H1 (cell line): ENCODE measurements at regions not wholly inside any gene's neighbourhood (a gene's known extent, or its start where the extent isn't known, plus 50 kb on each side); places are given as distances from the start of the nearest gene placed in this dataset.

Experiments
- CTCF ChIA-PET: fragments of 300-600 bp; sonication (Branson Sonifier 250); formaldehyde crosslinking; loops from one replicate; lab custom pipeline; 2021; ENCODE audit not compliant: partially characterized antibody; lab: Charles Lee
- POLR2A ChIA-PET: fragments of 300-600 bp; sonication (Branson Sonifier 250); formaldehyde crosslinking; loops from one replicate; lab custom pipeline; 2021; ENCODE audit warnings: inconsistent platforms; ENCODE audit not compliant: partially characterized antibody; lab: Charles Lee
- DNase-seq, 2 experiments: peaks; one replicate each; pipeline versions ENCODE4 v3.0.0 to v3.0.0-alpha.2; 2010 to 2022; ENCODE audit warnings: low spot score in 2 of 2, low read depth in 1 of 2, mixed read lengths in 1 of 2
- FAIRE-seq: peaks from 2 replicates; lab custom pipeline; 2011; peaks lifted over from hg19 to GRCh38; lab: Jason Lieb, UNC
- H2AFZ ChIP-seq: 2 replicates; pipeline ENCODE4 v1.8.1; 2012; ENCODE audit warnings: low read length, inconsistent platforms
- H2AK5ac ChIP-seq: 2 replicates; pipeline ENCODE4 v1.6.1; 2013; ENCODE audit warnings: low read depth, low read length
- H2BK120ac ChIP-seq: replicated peaks from 2 replicates; pipeline ENCODE3; 2013; ENCODE audit warnings: low read depth, low read length, inconsistent platforms
- H2BK12ac ChIP-seq: 2 replicates; pipeline ENCODE4 v1.6.1; 2013; ENCODE audit warnings: low read depth, low read length
- H2BK15ac ChIP-seq: 2 replicates; pipeline ENCODE4 v1.6.1; 2013; ENCODE audit warnings: low read length
- H2BK20ac ChIP-seq: 2 replicates; pipeline ENCODE4 v1.6.1; 2013; ENCODE audit warnings: low read length
- H2BK5ac ChIP-seq: 2 replicates; pipeline ENCODE4 v1.6.1; 2013; ENCODE audit warnings: low read depth, low read length
- H3K14ac ChIP-seq: 2 replicates; pipeline ENCODE4 v1.6.1; 2013; ENCODE audit warnings: inconsistent platforms; ENCODE audit not compliant: insufficient read length
- H3K18ac ChIP-seq: 2 replicates; pipeline ENCODE4 v1.6.1; 2013; ENCODE audit warnings: low read length; ENCODE audit errors: extremely low read depth
- H3K23ac ChIP-seq: 2 replicates; pipeline ENCODE4 v1.6.1; 2013; ENCODE audit warnings: inconsistent platforms; ENCODE audit not compliant: insufficient read length
- H3K23me2 ChIP-seq: 2 replicates; pipeline ENCODE4 v1.6.1; 2013; ENCODE audit warnings: low read depth, low read length
- H3K27ac ChIP-seq: 2 replicates; pipeline ENCODE4 v1.6.1; 2011; ENCODE audit warnings: low read depth, low read length, inconsistent platforms
- H3K27me3 ChIP-seq, 4 experiments: replicated peaks in 1 of 4; 1 replicate in 1 of 4; 2 replicates in 3 of 4; pipeline versions ENCODE4 v1.6.1 to v1.8.1; 2011 to 2013; ENCODE audit warnings: low read length in 3 of 4, mild to moderate bottlenecking in 3 of 4, inconsistent platforms in 2 of 4, mixed read lengths in 2 of 4, moderate library complexity in 1 of 4; ENCODE audit not compliant: control insufficient read depth in 3 of 4, insufficient read depth in 3 of 4; ENCODE audit errors: extremely low read depth in 1 of 4
- H3K36me3 ChIP-seq, 4 experiments: 2 replicates each; pipeline versions ENCODE4 v1.6.1 to v1.8.1; 2011 to 2013; ENCODE audit warnings: mild to moderate bottlenecking in 4 of 4, low read length in 3 of 4, moderate library complexity in 2 of 4, control low read depth in 1 of 4, inconsistent platforms in 1 of 4; ENCODE audit not compliant: insufficient read depth in 4 of 4, control insufficient read depth in 2 of 4
- H3K4ac ChIP-seq: replicated peaks from 2 replicates; pipeline ENCODE3; 2013; ENCODE audit warnings: low read length, low read depth, mixed read lengths, inconsistent platforms; ENCODE audit not compliant: insufficient read length
- H3K4me1 ChIP-seq, 4 experiments: replicated peaks in 1 of 4; 1 replicate in 1 of 4; 2 replicates in 3 of 4; pipeline versions ENCODE4 v1.6.1 to v1.8.1; 2011 to 2013; ENCODE audit warnings: low read length in 3 of 4, inconsistent platforms in 2 of 4, mixed read lengths in 1 of 4; ENCODE audit not compliant: insufficient read depth in 4 of 4, control insufficient read depth in 3 of 4
- H3K4me2 ChIP-seq, 2 experiments: 2 replicates each; pipeline versions ENCODE4 v1.6.1 to v1.8.1; 2011 to 2013; ENCODE audit warnings: low read depth in 2 of 2, low read length in 2 of 2, control low read depth in 1 of 2, inconsistent platforms in 1 of 2, mild to moderate bottlenecking in 1 of 2; ENCODE audit not compliant: insufficient read depth in 1 of 2
- H3K4me3 ChIP-seq, 4 experiments: fragments of 200-600, 300-600 bp in 1 of 4; sonication (generic), shearing (Covaris generic), sonication (Bioruptor Twin) in 1 of 4; 2 replicates each; pipeline versions ENCODE4 v1.5.1 to v1.8.1; 2011 to 2016; ENCODE audit warnings: low read length in 4 of 4, low read depth in 3 of 4, control low read depth in 2 of 4, inconsistent platforms in 2 of 4, mild to moderate bottlenecking in 2 of 4, mixed read lengths in 1 of 4, moderate library complexity in 1 of 4; ENCODE audit not compliant: insufficient read depth in 2 of 4; ENCODE audit errors: extremely low read depth in 1 of 4
- H3K56ac ChIP-seq: replicated peaks from 2 replicates; pipeline ENCODE3; 2013; ENCODE audit warnings: low read depth, mild to moderate bottlenecking, mixed read lengths, low read length, inconsistent platforms; ENCODE audit not compliant: insufficient read length
- H3K79me1 ChIP-seq: 2 replicates; pipeline ENCODE4 v1.6.1; 2013; ENCODE audit warnings: low read depth, low read length, control low read depth
- H3K79me2 ChIP-seq, 2 experiments: 2 replicates each; pipeline versions ENCODE4 v1.6.1 to v1.8.1; 2012 to 2013; ENCODE audit warnings: low read length in 2 of 2, mild to moderate bottlenecking in 2 of 2, inconsistent platforms in 1 of 2; ENCODE audit not compliant: insufficient read depth in 2 of 2, control insufficient read depth in 1 of 2
- H3K9ac ChIP-seq, 4 experiments: replicated peaks in 1 of 4; 1 replicate in 1 of 4; 2 replicates in 3 of 4; pipeline versions ENCODE4 v1.6.1 to v1.8.1; 2011 to 2013; ENCODE audit warnings: low read depth in 3 of 4, low read length in 3 of 4, control low read depth in 2 of 4, mild to moderate bottlenecking in 2 of 4, moderate library complexity in 2 of 4, inconsistent platforms in 1 of 4; ENCODE audit errors: extremely low read depth in 1 of 4
- H3K9me3 ChIP-seq, 2 experiments: 2 replicates each; pipeline versions ENCODE4 v1.6.1 to v1.8.1; 2012 to 2013; ENCODE audit warnings: mild to moderate bottlenecking in 2 of 2, moderate library complexity in 2 of 2, control low read depth in 1 of 2, inconsistent platforms in 1 of 2, low read depth in 1 of 2, low read length in 1 of 2, mixed read lengths in 1 of 2; ENCODE audit not compliant: insufficient read depth in 2 of 2
- H4K20me1 ChIP-seq, 2 experiments: replicated peaks in 1 of 2; 2 replicates each; pipeline versions ENCODE3 to v1.8.1; 2011 to 2013; ENCODE audit warnings: inconsistent platforms in 2 of 2, low read length in 2 of 2, mild to moderate bottlenecking in 1 of 2; ENCODE audit not compliant: insufficient read depth in 2 of 2, control insufficient read depth in 1 of 2
- H4K5ac ChIP-seq: 2 replicates; pipeline ENCODE4 v1.6.1; 2013; ENCODE audit warnings: low read length, low read depth, mixed read lengths, inconsistent platforms; ENCODE audit not compliant: insufficient read length
- H4K8ac ChIP-seq: 2 replicates; pipeline ENCODE4 v1.8.0; 2013; ENCODE audit warnings: mild to moderate bottlenecking, moderate library complexity, low read length, inconsistent platforms; ENCODE audit not compliant: insufficient read depth; ENCODE audit errors: extremely low read depth
- H4K91ac ChIP-seq: replicated peaks from 2 replicates; pipeline ENCODE3; 2013; ENCODE audit warnings: low read length, mixed read lengths, inconsistent platforms; ENCODE audit not compliant: insufficient read length
- CHD2 ChIP-seq: IDR thresholded peaks from 2 replicates; pipeline ENCODE4 v1.6.1; 2012; ENCODE audit warnings: low read length, improper control_type of control experiment
- EGR1 ChIP-seq: IDR thresholded peaks from 2 replicates; pipeline ENCODE4 v1.6.1; 2011; ENCODE audit warnings: low read depth, low read length, borderline replicate concordance
- HDAC6 ChIP-seq: IDR thresholded peaks from one replicate; pipeline ENCODE4 v1.7.1; 2012; ENCODE audit warnings: low read depth, mild to moderate bottlenecking, inconsistent platforms, low read length, moderate library complexity
- RXRA ChIP-seq: IDR thresholded peaks from 2 replicates; pipeline ENCODE4 v1.6.1; 2011; ENCODE audit warnings: low read depth, mild to moderate bottlenecking, low read length, moderate library complexity; ENCODE audit not compliant: insufficient read depth
- SAP30 ChIP-seq: fragments of 300-600 bp; sonication (generic); IDR thresholded peaks from 2 replicates; pipeline ENCODE4 v1.7.1; 2012; ENCODE audit warnings: low read length, moderate library complexity, mild to moderate bottlenecking, inconsistent platforms; ENCODE audit not compliant: insufficient read depth, insufficient replicate concordance
- SP4 ChIP-seq: IDR thresholded peaks from 2 replicates; pipeline ENCODE4 v1.6.1; 2012; ENCODE audit warnings: low read length, inconsistent platforms

DNA sequence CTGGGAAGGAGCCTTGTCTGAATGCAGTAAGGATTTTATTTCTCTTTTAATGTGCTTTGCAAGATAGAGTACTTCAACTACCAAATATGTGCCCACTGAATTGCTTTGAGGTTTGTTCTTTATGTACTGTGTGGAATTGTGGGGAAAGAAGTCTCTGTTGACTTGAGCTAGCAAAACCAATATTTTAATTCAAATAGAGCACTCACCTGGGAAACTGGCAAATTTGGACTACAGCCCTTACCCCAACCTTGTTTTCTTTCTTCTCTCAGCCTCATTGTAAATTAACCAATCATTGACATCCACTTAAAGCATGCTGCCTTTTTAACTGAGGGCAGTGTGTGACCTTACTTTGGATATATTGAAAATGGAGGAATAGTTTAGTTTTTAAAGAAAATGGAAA, 409.0 kb downstream of the SPATA31D1 start:
- FAIRE-seq (no peak), DNase-seq (no peak)
- Histone ChIP-seq H3K4me2 (no peak overlapping the region), H4K91ac (no peak overlapping the region), H2BK12ac (no peak overlapping the region), H3K23me2 (no peaks in the 10 kb centered on the region), H2BK20ac (no peak overlapping the region), H3K14ac (no peak overlapping the region), H3K18ac (no peak overlapping the region), H2AK5ac (no peak overlapping the region), H4K8ac (no peak overlapping the region), H3K23ac (no peak overlapping the region), H3K79me2 (no peaks in the 10 kb centered on the region), H3K4me1 (no peaks in the 10 kb centered on the region), H3K27me3 (no peaks in the 10 kb centered on the region), H3K4ac (no peak overlapping the region), H3K56ac (no peak overlapping the region), H3K79me1 (no peaks in the 10 kb centered on the region), H3K36me3 (no peaks in the 10 kb centered on the region), H3K9me3 (no peaks in the 10 kb centered on the region), H3K27ac (no peak overlapping the region), H4K5ac (no peak overlapping the region), H3K9ac (no peak overlapping the region), H2BK15ac (no peak overlapping the region), H2AFZ (no peak overlapping the region), H3K4me3 (no peak overlapping the region), H2BK5ac (no peak overlapping the region), H2BK120ac (no peak overlapping the region), H4K20me1 (no peaks in the 10 kb centered on the region)
- CTCF ChIA-PET: interaction anchor here (1.3 to 1.4 kb wide), 2 partner anchors 9 to 70 kb away, joined by 4 read pairs; no protein-coding TSS in a partner anchor
- TF ChIP-seq CHD2: no peak
- TF ChIP-seq SAP30: no peak
- TF ChIP-seq EGR1: no peak
- no peak for TF ChIP-seq SP4
- no peak for TF ChIP-seq RXRA
- TF ChIP-seq HDAC6: no peak
- POLR2A ChIA-PET: no interaction called here
